ENCODE measurements at regions not wholly inside any gene's neighbourhood (a gene's known extent, or its start where the extent isn't known, plus 50 kb on each side); places are given as distances from the start of the nearest gene placed in this dataset.

GRCh38 chr2:155599834-155600233 lies 732.7 kb downstream of the NR4A2 start:
- TF ChIP-seq ZNF626 (tag by site-specific recombination; IDR thresholded peaks at IDR 0.05) = no peak
- TF ChIP-seq ZNF776 (tag by site-specific recombination; IDR thresholded peaks at IDR 0.05; ENCODE audit: borderline replicate concordance) = no peak
- TF ChIP-seq, protein P1, sequence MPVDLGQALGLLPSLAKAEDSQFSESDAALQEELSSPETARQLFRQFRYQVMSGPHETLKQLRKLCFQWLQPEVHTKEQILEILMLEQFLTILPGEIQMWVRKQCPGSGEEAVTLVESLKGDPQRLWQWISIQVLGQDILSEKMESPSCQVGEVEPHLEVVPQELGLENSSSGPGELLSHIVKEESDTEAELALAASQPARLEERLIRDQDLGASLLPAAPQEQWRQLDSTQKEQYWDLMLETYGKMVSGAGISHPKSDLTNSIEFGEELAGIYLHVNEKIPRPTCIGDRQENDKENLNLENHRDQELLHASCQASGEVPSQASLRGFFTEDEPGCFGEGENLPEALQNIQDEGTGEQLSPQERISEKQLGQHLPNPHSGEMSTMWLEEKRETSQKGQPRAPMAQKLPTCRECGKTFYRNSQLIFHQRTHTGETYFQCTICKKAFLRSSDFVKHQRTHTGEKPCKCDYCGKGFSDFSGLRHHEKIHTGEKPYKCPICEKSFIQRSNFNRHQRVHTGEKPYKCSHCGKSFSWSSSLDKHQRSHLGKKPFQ (tag by site-specific recombination; IDR thresholded peaks at IDR 0.05) = no peak
- no peak for TF ChIP-seq ZSCAN16 (tag by site-specific recombination; IDR thresholded peaks at IDR 0.05)
- TF ChIP-seq ZNF24 (tag by site-specific recombination; IDR thresholded peaks at IDR 0.05) = no peak
- TF ChIP-seq SETDB1 (IDR thresholded peaks at IDR 0.05; ENCODE audit: insufficient read length, low read length) = no peak
- no peak for TF ChIP-seq ZNF366 (tag by site-specific recombination; conservative IDR thresholded peaks at IDR 0.05)
- TF ChIP-seq ZNF121 (tag by site-specific recombination; IDR thresholded peaks at IDR 0.05) = no peak
- TF ChIP-seq ZNF10 (tag by site-specific recombination; IDR thresholded peaks at IDR 0.05) = no peak
- TF ChIP-seq ZNF223 (tag by site-specific recombination; IDR thresholded peaks at IDR 0.05) = no peak
- no peak for TF ChIP-seq ZNF354C (tag by site-specific recombination; IDR thresholded peaks at IDR 0.05; ENCODE audit: borderline replicate concordance, low read depth)
- TF ChIP-seq ZNF571 (tag by site-specific recombination; IDR thresholded peaks at IDR 0.05) = no peak
- TF ChIP-seq ZNF629 (tag by site-specific recombination; IDR thresholded peaks at IDR 0.05) = no peak
- TF ChIP-seq ZNF544 (tag by site-specific recombination; IDR thresholded peaks at IDR 0.05) = no peak
- no peak for TF ChIP-seq RBAK (tag by site-specific recombination; IDR thresholded peaks at IDR 0.05)
- TF ChIP-seq ZSCAN30 (tag by site-specific recombination; IDR thresholded peaks at IDR 0.05) = no peak
- no peak for TF ChIP-seq ZNF76 (tag by site-specific recombination; IDR thresholded peaks at IDR 0.05; ENCODE audit: borderline replicate concordance, low read depth)
- TF ChIP-seq ZNF768 (tag by site-specific recombination; IDR thresholded peaks at IDR 0.05) = no peak
- H3K27ac ChIP-seq (ENCODE audit: extremely low read depth, low read depth, low read length) = no peak overlapping the region
- no peak overlapping the region for H3K4me3 ChIP-seq (ENCODE audit: low read depth, low read length)
- H3K9me3 ChIP-seq (ENCODE audit: control insufficient read depth, insufficient read depth, low read depth, low read length) = no peaks in the 10 kb centered on the region
- ChIA-PET CTCF (no interaction called here), POLR2A (no interaction called here)
- H3K36me3 ChIP-seq (ENCODE audit: control insufficient read depth in 2 of 2, insufficient read depth in 1 of 2, low read length in 2 of 2) = no peaks in the 10 kb centered on the region
- H3K4me1 ChIP-seq (ENCODE audit: control insufficient read depth, insufficient read depth, low read length) = no peaks in the 10 kb centered on the region

GRCh38 chr2:155583674-155584195 lies 748.8 kb downstream of the NR4A2 start:
- CTCF ChIA-PET = interaction anchor here (0.7 kb wide), 1 partner anchor 110 kb away, joined by 4 read pairs; no protein-coding TSS in a partner anchor

GRCh38 chr2:155574941-155575340 lies 757.6 kb downstream of the NR4A2 start:
- ChIA-PET CTCF (no interaction called here), POLR2A (no interaction called here)
- TF ChIP-seq IKZF3 (tag by site-specific recombination; IDR thresholded peaks at IDR 0.05) (no peak), REPIN1 (tag by site-specific recombination; IDR thresholded peaks at IDR 0.05; ENCODE audit: low read depth) (no peak), ZNF202 (tag by site-specific recombination; IDR thresholded peaks at IDR 0.05; ENCODE audit: borderline replicate concordance) (no peak)
- TF ChIP-seq, protein P2, sequence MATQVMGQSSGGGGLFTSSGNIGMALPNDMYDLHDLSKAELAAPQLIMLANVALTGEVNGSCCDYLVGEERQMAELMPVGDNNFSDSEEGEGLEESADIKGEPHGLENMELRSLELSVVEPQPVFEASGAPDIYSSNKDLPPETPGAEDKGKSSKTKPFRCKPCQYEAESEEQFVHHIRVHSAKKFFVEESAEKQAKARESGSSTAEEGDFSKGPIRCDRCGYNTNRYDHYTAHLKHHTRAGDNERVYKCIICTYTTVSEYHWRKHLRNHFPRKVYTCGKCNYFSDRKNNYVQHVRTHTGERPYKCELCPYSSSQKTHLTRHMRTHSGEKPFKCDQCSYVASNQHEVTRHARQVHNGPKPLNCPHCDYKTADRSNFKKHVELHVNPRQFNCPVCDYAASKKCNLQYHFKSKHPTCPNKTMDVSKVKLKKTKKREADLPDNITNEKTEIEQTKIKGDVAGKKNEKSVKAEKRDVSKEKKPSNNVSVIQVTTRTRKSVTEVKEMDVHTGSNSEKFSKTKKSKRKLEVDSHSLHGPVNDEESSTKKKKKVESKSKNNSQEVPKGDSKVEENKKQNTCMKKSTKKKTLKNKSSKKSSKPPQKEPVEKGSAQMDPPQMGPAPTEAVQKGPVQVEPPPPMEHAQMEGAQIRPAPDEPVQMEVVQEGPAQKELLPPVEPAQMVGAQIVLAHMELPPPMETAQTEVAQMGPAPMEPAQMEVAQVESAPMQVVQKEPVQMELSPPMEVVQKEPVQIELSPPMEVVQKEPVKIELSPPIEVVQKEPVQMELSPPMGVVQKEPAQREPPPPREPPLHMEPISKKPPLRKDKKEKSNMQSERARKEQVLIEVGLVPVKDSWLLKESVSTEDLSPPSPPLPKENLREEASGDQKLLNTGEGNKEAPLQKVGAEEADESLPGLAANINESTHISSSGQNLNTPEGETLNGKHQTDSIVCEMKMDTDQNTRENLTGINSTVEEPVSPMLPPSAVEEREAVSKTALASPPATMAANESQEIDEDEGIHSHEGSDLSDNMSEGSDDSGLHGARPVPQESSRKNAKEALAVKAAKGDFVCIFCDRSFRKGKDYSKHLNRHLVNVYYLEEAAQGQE (tag by site-specific recombination; IDR thresholded peaks at IDR 0.05) = no peak
- H3K4me3 ChIP-seq (ENCODE audit: low read depth, low read length) = no peak overlapping the region
- no peaks in the 10 kb centered on the region for H3K9me3 ChIP-seq (ENCODE audit: control insufficient read depth, insufficient read depth, low read depth, low read length)
- no peaks in the 10 kb centered on the region for H3K4me1 ChIP-seq (ENCODE audit: control insufficient read depth, insufficient read depth, low read length)
- no peak overlapping the region for H3K27ac ChIP-seq (ENCODE audit: extremely low read depth, low read depth, low read length)
- no peaks in the 10 kb centered on the region for H3K36me3 ChIP-seq (ENCODE audit: control insufficient read depth in 2 of 2, insufficient read depth in 1 of 2, low read length in 2 of 2)

More at GRCh38 chr2:155583674-155584195, 748.8 kb downstream of the NR4A2 start:
- TF ChIP-seq ZNF843 (tag by site-specific recombination; IDR thresholded peaks at IDR 0.05) (no peak), ZNF404 (tag by site-specific recombination; IDR thresholded peaks at IDR 0.05) (no peak), MYNN (tag by site-specific recombination; IDR thresholded peaks at IDR 0.05; ENCODE audit: borderline replicate concordance) (no peak)
- Histone ChIP-seq H3K9me3 (ENCODE audit: control insufficient read depth, insufficient read depth, low read depth, low read length) (no peaks in the 10 kb centered on the region), H3K27ac (ENCODE audit: extremely low read depth, low read depth, low read length) (no peak overlapping the region), H3K4me1 (ENCODE audit: control insufficient read depth, insufficient read depth, low read length) (no peaks in the 10 kb centered on the region), H3K36me3 (ENCODE audit: control insufficient read depth in 2 of 2, insufficient read depth in 1 of 2, low read length in 2 of 2) (no peaks in the 10 kb centered on the region), H3K4me3 (ENCODE audit: low read depth, low read length) (no peak overlapping the region)
- POLR2A ChIA-PET = no interaction called here
